ENCODE measurements at regions not wholly inside any gene's neighbourhood (a gene's known extent, or its start where the extent isn't known, plus 50 kb on each side); places are given as distances from the start of the nearest gene placed in this dataset.
"Not testable (repeated sequence)": the region's sequence is repeated elsewhere in the genome, so short reads cannot be mapped to it uniquely, and the experiment has no call there.

DNA sequence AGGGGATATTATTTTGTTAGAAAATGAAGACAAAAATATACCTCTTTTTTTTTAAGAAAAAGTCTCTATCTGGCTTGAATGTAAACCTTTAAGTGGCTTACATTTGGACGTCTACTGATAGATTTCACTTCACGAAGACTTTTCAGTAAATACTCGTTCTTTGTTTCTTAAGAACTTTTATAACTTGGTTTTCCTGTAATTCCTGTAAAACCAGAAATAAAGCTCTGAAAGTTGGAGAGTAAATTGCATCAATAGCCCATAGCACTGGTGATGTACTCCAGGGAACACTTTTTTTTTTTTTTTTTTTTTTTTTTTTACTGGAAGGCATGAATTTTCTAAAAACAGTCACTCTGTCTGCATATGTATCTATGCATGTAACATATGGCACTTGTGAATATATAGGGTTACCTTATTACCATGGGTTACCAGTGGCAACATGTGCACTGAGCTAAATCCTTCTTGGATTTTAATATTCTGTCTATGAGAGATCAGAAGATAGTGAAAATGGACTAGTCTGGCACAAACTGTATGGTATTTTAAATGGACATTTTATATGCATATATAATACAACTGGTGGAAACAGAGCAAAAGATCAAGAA is 309.2 kb upstream of the TCF4 start:
- 93 to 96% methylated on average over 3 of the region's 3 CpGs for WGBS, 2 donors
- DNase-seq, result no peak

DNA sequence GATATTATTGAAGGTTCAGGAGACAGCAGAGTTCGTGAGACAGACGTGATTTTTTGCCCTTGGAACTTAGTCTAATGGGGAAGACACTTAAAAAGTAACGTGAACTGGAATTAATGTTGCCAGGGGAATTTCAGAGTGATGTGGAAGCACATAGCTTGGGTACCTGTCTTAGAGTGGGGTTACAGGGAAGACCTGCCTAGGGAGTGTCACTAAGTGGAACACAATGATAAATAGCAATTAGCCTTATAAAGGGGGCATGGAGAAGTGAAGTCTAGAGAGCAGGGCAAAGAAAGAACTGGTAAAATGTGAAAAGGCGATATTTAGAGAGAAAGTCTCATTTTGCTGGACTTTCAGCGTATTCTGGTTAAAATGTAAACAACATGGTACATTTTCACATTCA is 306.0 kb upstream of the TCF4 start:
- H3K9me3 ChIP-seq, result no peaks in the 10 kb centered on the region
- no peak overlapping the region for H3K27ac ChIP-seq
- no peak for TF ChIP-seq POLR2A (IDR thresholded peaks at IDR 0.05)
- TF ChIP-seq, protein P1, sequence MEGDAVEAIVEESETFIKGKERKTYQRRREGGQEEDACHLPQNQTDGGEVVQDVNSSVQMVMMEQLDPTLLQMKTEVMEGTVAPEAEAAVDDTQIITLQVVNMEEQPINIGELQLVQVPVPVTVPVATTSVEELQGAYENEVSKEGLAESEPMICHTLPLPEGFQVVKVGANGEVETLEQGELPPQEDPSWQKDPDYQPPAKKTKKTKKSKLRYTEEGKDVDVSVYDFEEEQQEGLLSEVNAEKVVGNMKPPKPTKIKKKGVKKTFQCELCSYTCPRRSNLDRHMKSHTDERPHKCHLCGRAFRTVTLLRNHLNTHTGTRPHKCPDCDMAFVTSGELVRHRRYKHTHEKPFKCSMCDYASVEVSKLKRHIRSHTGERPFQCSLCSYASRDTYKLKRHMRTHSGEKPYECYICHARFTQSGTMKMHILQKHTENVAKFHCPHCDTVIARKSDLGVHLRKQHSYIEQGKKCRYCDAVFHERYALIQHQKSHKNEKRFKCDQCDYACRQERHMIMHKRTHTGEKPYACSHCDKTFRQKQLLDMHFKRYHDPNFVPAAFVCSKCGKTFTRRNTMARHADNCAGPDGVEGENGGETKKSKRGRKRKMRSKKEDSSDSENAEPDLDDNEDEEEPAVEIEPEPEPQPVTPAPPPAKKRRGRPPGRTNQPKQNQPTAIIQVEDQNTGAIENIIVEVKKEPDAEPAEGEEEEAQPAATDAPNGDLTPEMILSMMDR (IDR thresholded peaks at IDR 0.05), result no peak
- DNase-seq, result no peak
- intact Hi-C loops (cut with DNase I; ENCODE audit: low total_unique reads), result no loop called here
- H3K4me1 ChIP-seq, result no peaks in the 10 kb centered on the region
- no peaks in the 10 kb centered on the region for H3K36me3 ChIP-seq (ENCODE audit: low read depth, missing control alignments)
- no peaks in the 10 kb centered on the region for H3K27me3 ChIP-seq
- H3K4me3 ChIP-seq, result no peak overlapping the region
- WGBS, 2 donors, result 82 to 90% methylated on average over 5 of the region's 5 CpGs

More for the DNA sequence above, 309.2 kb upstream of the TCF4 start:
- no peaks in the 10 kb centered on the region for H3K27me3 ChIP-seq
- H3K9me3 ChIP-seq, result no peaks in the 10 kb centered on the region
- H3K4me3 ChIP-seq, result no peak overlapping the region
- intact Hi-C loops (cut with DNase I; ENCODE audit: low total_unique reads), result no loop called here
- H3K4me1 ChIP-seq, result no peaks in the 10 kb centered on the region
- H3K27ac ChIP-seq, result no peak overlapping the region
- TF ChIP-seq POLR2A (IDR thresholded peaks at IDR 0.05), result no peak
- TF ChIP-seq, protein P1 (IDR thresholded peaks at IDR 0.05), result no peak
- H3K36me3 ChIP-seq (ENCODE audit: low read depth, missing control alignments), result no peaks in the 10 kb centered on the region

DNA sequence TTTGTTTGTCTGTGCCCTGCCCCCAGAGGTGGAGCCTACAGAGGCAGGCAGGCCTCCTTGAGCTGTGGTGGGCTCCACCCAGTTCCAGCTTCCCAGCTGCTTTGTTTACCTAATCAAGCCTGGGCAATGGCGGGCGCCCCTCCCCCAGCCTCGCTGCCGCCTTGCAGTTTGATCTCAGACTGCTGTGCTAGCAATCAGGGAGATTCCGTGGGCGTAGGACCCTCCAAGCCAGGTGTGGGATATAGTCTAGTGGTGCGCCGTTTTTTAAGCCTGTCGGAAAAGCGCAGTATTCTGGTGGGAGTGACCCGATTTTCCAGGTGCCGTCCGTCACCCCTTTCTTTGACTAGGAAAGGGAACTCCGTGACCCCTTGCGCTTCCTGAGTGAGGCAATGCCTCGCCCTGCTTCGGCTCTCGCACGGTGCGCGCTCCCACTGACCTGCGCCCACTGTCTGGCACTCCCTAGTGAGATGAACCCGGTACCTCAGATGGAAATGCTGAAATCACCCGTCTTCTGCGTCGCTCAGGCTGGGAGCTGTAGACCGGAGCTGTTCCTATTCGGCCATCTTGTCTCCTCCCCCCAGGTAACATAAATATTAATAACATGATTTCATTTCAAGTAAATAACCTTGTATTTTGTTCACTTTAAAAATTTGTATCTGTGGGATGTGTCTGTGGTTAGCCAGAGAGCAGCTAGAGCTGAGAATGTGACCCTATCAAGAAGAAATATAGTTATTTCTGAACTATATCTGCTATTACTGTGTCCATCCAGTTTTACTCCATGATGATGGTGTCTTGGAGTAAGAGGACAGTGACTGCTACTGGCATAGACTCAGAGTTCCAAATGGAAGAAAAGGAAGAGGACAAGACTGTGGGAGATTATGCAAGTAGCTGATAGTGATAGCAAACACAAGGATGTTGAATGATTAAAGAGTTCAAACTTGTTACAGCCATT is 305.1 kb upstream of the TCF4 start:
- H3K27ac ChIP-seq; intact Hi-C loops (cut with DNase I; ENCODE audit: low total_unique reads); H3K4me1 ChIP-seq; H3K27me3 ChIP-seq; H3K9me3 ChIP-seq; DNase-seq; H3K36me3 ChIP-seq (ENCODE audit: low read depth, missing control alignments): not testable (repeated sequence)
- 88 to 89% methylated on average over 28 of the region's 28 CpGs for WGBS, 2 donors
- peak overlapping the region in 1 of 2 donors; percentile 15 for H3K4me3 ChIP-seq

DNA sequence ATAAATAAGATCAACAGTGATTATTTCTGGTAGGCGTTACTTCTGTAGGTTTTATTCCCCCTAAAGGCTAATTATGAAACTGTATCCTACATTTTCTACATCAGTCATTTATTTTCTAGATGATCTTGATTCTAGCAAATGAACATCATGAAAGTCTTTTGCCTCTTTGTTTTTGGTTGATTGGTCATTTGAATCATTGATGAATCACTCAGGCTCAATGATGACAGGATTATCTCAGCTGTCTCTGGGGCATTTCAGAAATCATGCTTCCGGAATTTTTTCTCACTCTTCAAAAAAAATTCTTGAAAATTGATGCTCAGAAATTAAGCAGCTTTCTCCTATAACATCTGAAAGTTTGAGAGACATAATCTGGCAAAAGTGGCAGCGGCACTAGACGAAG is 298.9 kb upstream of the TCF4 start:
- no peaks in the 10 kb centered on the region for H3K27me3 ChIP-seq
- TF ChIP-seq POLR2A (IDR thresholded peaks at IDR 0.05), result no peak
- TF ChIP-seq, protein P1 (IDR thresholded peaks at IDR 0.05), result no peak
- intact Hi-C loops (cut with DNase I; ENCODE audit: low total_unique reads), result no loop called here
- H3K4me1 ChIP-seq, result no peaks in the 10 kb centered on the region
- no peak for DNase-seq
- no peaks in the 10 kb centered on the region for H3K36me3 ChIP-seq (ENCODE audit: low read depth, missing control alignments)
- no peaks in the 10 kb centered on the region for H3K9me3 ChIP-seq
- no peak overlapping the region for H3K4me3 ChIP-seq
- H3K27ac ChIP-seq, result no peak overlapping the region
- 87 to 95% methylated on average over 4 of the region's 4 CpGs for WGBS, 2 donors

DNA sequence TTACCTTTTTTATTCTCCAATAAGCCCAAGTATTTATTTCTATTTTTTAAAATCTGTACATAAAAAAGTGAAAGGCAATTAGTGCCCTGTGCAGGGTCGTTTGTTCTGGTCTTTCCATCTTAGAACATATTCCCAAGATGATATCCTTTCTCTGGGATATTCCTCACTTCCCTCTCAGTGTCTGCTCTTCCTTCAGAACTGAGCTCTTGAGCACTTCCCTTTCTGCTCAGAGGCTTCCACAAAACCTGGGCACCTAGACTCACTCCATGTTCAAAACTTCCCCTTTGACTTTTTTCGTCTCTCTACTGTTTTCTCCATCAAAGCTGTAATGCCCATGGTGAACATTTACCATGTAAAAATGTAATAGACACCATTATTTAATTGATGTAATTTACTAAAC is 296.5 kb upstream of the TCF4 start:
- intact Hi-C loops (cut with DNase I; ENCODE audit: low total_unique reads), result no loop called here
- H3K27me3 ChIP-seq, result no peaks in the 10 kb centered on the region
- no peaks in the 10 kb centered on the region for H3K9me3 ChIP-seq
- no peaks in the 10 kb centered on the region for H3K4me1 ChIP-seq
- H3K36me3 ChIP-seq (ENCODE audit: low read depth, missing control alignments), result no peaks in the 10 kb centered on the region
- H3K27ac ChIP-seq, result no peak overlapping the region
- TF ChIP-seq, protein P1 (IDR thresholded peaks at IDR 0.05), result no peak
- no peak for TF ChIP-seq POLR2A (IDR thresholded peaks at IDR 0.05)
- 67 to 77% methylated on average over 2 of the region's 2 CpGs for WGBS, 2 donors
- no peak overlapping the region for H3K4me3 ChIP-seq
- no peak for DNase-seq
